NCI-H2227 (cell line): ENCODE measurements at regions not wholly inside any gene's neighbourhood (a gene's known extent, or its start where the extent isn't known, plus 50 kb on each side); places are given as distances from the start of the nearest gene placed in this dataset.

Source experiments
- DNase-seq: peaks from one replicate; lab custom pipeline; 2025; ENCODE audit not compliant: unreplicated experiment; lab: John Stamatoyannopoulos, UW

GRCh38 chr3:106728315-106729098, 648.7 kb upstream of the CCDC54 start:
- no peak for DNase-seq

GRCh38 chr3:106729481-106729880, 647.8 kb upstream of the CCDC54 start:
- DNase-seq = no peak

GRCh38 chr3:106731230-106731629, 646.0 kb upstream of the CCDC54 start:
- DNase-seq = no peak

GRCh38 chr3:106734712-106735111, 642.5 kb upstream of the CCDC54 start:
- no peak for DNase-seq

GRCh38 chr3:106737265-106737664, 640.0 kb upstream of the CCDC54 start:
- no peak for DNase-seq

- no peak for DNase-seq
Measured at GRCh38 chr3:106740116-106740515, 637.1 kb upstream of the CCDC54 start.

- no peak for DNase-seq
Measured at GRCh38 chr3:106745344-106746168, 631.7 kb upstream of the CCDC54 start.

GRCh38 chr3:106746286-106746685, 631.0 kb upstream of the CCDC54 start:
- DNase-seq = no peak

- no peak for DNase-seq
Measured at GRCh38 chr3:106748472-106749262, 628.6 kb upstream of the CCDC54 start.

- no peak for DNase-seq
Measured at GRCh38 chr3:106750092-106750491, 627.1 kb upstream of the CCDC54 start.

- DNase-seq = no peak
Measured at GRCh38 chr3:106755336-106755735, 621.9 kb upstream of the CCDC54 start.

GRCh38 chr3:106756901-106757300, 620.3 kb upstream of the CCDC54 start:
- no peak for DNase-seq

- no peak for DNase-seq
Measured at GRCh38 chr3:106758459-106758858, 618.8 kb upstream of the CCDC54 start.

- no peak for DNase-seq
Measured at GRCh38 chr3:106759731-106760130, 617.5 kb upstream of the CCDC54 start.

- DNase-seq = no peak
Measured at GRCh38 chr3:106765342-106765741, 611.9 kb upstream of the CCDC54 start.

GRCh38 chr3:106768941-106769480, 608.2 kb upstream of the CCDC54 start:
- no peak for DNase-seq

GRCh38 chr3:106773795-106774194, 603.4 kb upstream of the CCDC54 start:
- no peak for DNase-seq

GRCh38 chr3:106783231-106783630, 594.0 kb upstream of the CCDC54 start:
- no peak for DNase-seq

- DNase-seq = no peak
Measured at GRCh38 chr3:106789276-106789675, 588.0 kb upstream of the CCDC54 start.

- DNase-seq = no peak
Measured at GRCh38 chr3:106792716-106793115, 584.5 kb upstream of the CCDC54 start.

GRCh38 chr3:106794442-106794841, 582.8 kb upstream of the CCDC54 start:
- DNase-seq = no peak
